GM23338 (cell line): ENCODE measurements at regions not wholly inside any gene's neighbourhood (a gene's known extent, or its start where the extent isn't known, plus 50 kb on each side); places are given as distances from the start of the nearest gene placed in this dataset.

Source experiments
- ATAC-seq: fragments of 200-7000 bp; cut with Tn5 transposase; 3 replicates; pipeline ENCODE4 v1.9.1; 2020
- DNase-seq: peaks from one replicate; pipeline ENCODE4 v3.0.0-alpha.2; 2015; ENCODE audit warnings: low spot score
- H2AFZ ChIP-seq: fragments of 200-600 bp; sonication (generic); 2 replicates; pipeline ENCODE4 v1.8.0; 2016; ENCODE audit warnings: antibody characterized with exemption, mild to moderate bottlenecking, moderate library complexity
- H3F3A ChIP-seq: fragments of 200-600 bp; sonication (generic); replicated peaks from 2 replicates; pipeline ENCODE4 v1.8.0; 2017; ENCODE audit warnings: antibody characterized with exemption, mixed run types, low read depth
- H3K27ac ChIP-seq: fragments of 200-600 bp; sonication (generic); 2 replicates; pipeline ENCODE4 v1.6.1; 2016; ENCODE audit warnings: low read depth
- H3K27me3 ChIP-seq: fragments of 200-600 bp; sonication (generic); 2 replicates; pipeline ENCODE4 v1.8.0; 2016; ENCODE audit warnings: mild to moderate bottlenecking, mixed run types, moderate library complexity; ENCODE audit not compliant: insufficient read depth
- H3K36me3 ChIP-seq: fragments of 200-600 bp; sonication (generic); 2 replicates; pipeline ENCODE4 v1.8.0; 2016; ENCODE audit warnings: mild to moderate bottlenecking; ENCODE audit not compliant: insufficient read depth
- H3K4me1 ChIP-seq: fragments of 200-600 bp; sonication (generic); 2 replicates; pipeline ENCODE4 v1.8.0; 2016; ENCODE audit warnings: mild to moderate bottlenecking, moderate library complexity; ENCODE audit not compliant: insufficient read depth
- H3K4me2 ChIP-seq: fragments of 200-600 bp; sonication (generic); 2 replicates; pipeline ENCODE4 v1.7.1; 2017; ENCODE audit warnings: mixed run types
- H3K4me3 ChIP-seq: fragments of 200-600 bp; sonication (generic); 2 replicates; pipeline ENCODE4 v1.6.1; 2016; ENCODE audit warnings: mixed run types
- H3K79me2 ChIP-seq: fragments of 200-600 bp; sonication (generic); replicated peaks from 2 replicates; pipeline ENCODE4 v1.8.0; 2017; ENCODE audit warnings: mild to moderate bottlenecking; ENCODE audit not compliant: insufficient read depth
- H3K9me2 ChIP-seq: fragments of 200-600 bp; sonication (generic); 2 replicates; pipeline ENCODE4 v1.8.0; 2017; ENCODE audit not compliant: insufficient read depth
- H4K20me1 ChIP-seq: fragments of 200-600 bp; sonication (generic); replicated peaks from 2 replicates; pipeline ENCODE4 v1.8.0; 2017; ENCODE audit warnings: mild to moderate bottlenecking; ENCODE audit not compliant: insufficient read depth
- H3K27ac Mint-ChIP-seq: 2 replicates; pipeline ENCODE4 v1.8.0; 2020; ENCODE audit warnings: inconsistent platforms, mild to moderate bottlenecking, moderate library complexity, mixed read lengths
- H3K27me3 Mint-ChIP-seq: 3 replicates; pipeline ENCODE4 v1.8.0; 2022; ENCODE audit warnings: low read depth, mild to moderate bottlenecking, moderate library complexity, mixed read lengths, inconsistent platforms; ENCODE audit not compliant: insufficient read depth, poor library complexity
- H3K36me3 Mint-ChIP-seq: 3 replicates; pipeline ENCODE4 v1.8.0; 2021; ENCODE audit warnings: low read depth, mild to moderate bottlenecking, inconsistent platforms, moderate library complexity, mixed read lengths
- H3K4me1 Mint-ChIP-seq: 3 replicates; pipeline ENCODE4 v1.8.0; 2020; ENCODE audit warnings: mild to moderate bottlenecking, inconsistent platforms, mixed read lengths
- H3K4me3 Mint-ChIP-seq: 3 replicates; pipeline ENCODE4 v1.8.0; 2021; ENCODE audit warnings: moderate library complexity, mild to moderate bottlenecking, inconsistent platforms, mixed read lengths
- H3K9me3 Mint-ChIP-seq: 3 replicates; pipeline ENCODE4 v1.8.0; 2020; ENCODE audit warnings: moderate library complexity, mild to moderate bottlenecking, inconsistent platforms, mixed read lengths
- CREB1 ChIP-seq: fragments of 250-450 bp; sonication (Bioruptor Pico); IDR thresholded peaks from 2 replicates; pipeline ENCODE4 v1.5.0; 2020; ENCODE audit warnings: low read depth, mild to moderate bottlenecking, moderate library complexity
- CTCF ChIP-seq, 2 experiments: fragments of 200-600 bp in 1 of 2; sonication (generic) in 1 of 2; conservative IDR thresholded peaks; 2 replicates each; pipeline versions ENCODE4 v1.5.1 to v1.6.1; 2016 to 2017; ENCODE audit warnings: antibody characterized with exemption in 2 of 2, low read depth in 2 of 2, mild to moderate bottlenecking in 2 of 2, moderate library complexity in 1 of 2
- ETS1 ChIP-seq: IDR thresholded peaks from 2 replicates; pipeline ENCODE4 v1.6.1; 2016; ENCODE audit warnings: antibody characterized with exemption
- EZH2 ChIP-seq: fragments of 200-600 bp; sonication (generic); IDR thresholded peaks from one replicate; pipeline ENCODE4 v1.8.0; 2017; ENCODE audit warnings: antibody characterized with exemption, mild to moderate bottlenecking, low read depth; ENCODE audit not compliant: unreplicated experiment
- EZH2phosphoT487 ChIP-seq: fragments of 200-600 bp; sonication (generic); IDR thresholded peaks from one replicate; pipeline ENCODE4 v1.8.1; 2018; ENCODE audit warnings: antibody characterized with exemption; ENCODE audit not compliant: unreplicated experiment
- JUNB ChIP-seq: IDR thresholded peaks from one replicate; pipeline ENCODE4 v1.6.1; 2016; ENCODE audit warnings: antibody characterized with exemption; ENCODE audit not compliant: unreplicated experiment
- NANOG ChIP-seq: IDR thresholded peaks from 2 replicates; pipeline ENCODE4 v1.6.1; 2016; ENCODE audit warnings: antibody characterized with exemption, borderline replicate concordance
- POLR2AphosphoS5 ChIP-seq: IDR thresholded peaks from 2 replicates; pipeline ENCODE4 v1.6.1; 2016; ENCODE audit warnings: antibody characterized with exemption, low read depth
- REST ChIP-seq: IDR thresholded peaks from one replicate; pipeline ENCODE4 v1.6.1; 2018; ENCODE audit warnings: antibody characterized with exemption; ENCODE audit not compliant: unreplicated experiment
- STAT1 ChIP-seq: IDR thresholded peaks from one replicate; pipeline ENCODE4 v1.6.1; 2016; ENCODE audit warnings: antibody characterized with exemption; ENCODE audit not compliant: unreplicated experiment
- ZNF114 ChIP-seq: fragments of 250-450 bp; sonication (Bioruptor Pico); IDR thresholded peaks from 2 replicates; pipeline ENCODE4 v1.5.0; 2020; ENCODE audit warnings: mild to moderate bottlenecking, moderate library complexity
- ZNF331 ChIP-seq: fragments of 250-450 bp; sonication (Bioruptor Pico); IDR thresholded peaks from 2 replicates; pipeline ENCODE4 v1.5.0; 2020; ENCODE audit warnings: low read depth, mild to moderate bottlenecking, moderate library complexity
- ZNF462 ChIP-seq: fragments of 250-450 bp; sonication (Bioruptor Pico); IDR thresholded peaks from 2 replicates; pipeline ENCODE4 v1.5.0; 2020; ENCODE audit warnings: mild to moderate bottlenecking, moderate library complexity

- Mint-ChIP-seq H3K4me3 (no peak overlapping the region), H3K36me3 (no peaks in the 10 kb centered on the region), H3K9me3 (no peaks in the 10 kb centered on the region), H3K27me3 (peaks cover 2% of the 10 kb centered on the region), H3K4me1 (no peaks in the 10 kb centered on the region), H3K27ac (no peak overlapping the region)
- TF ChIP-seq POLR2AphosphoS5 = no peak
- TF ChIP-seq ZNF462 = no peak
- TF ChIP-seq CREB1 (CRISPR knock-in tag) = no peak
- TF ChIP-seq EZH2phosphoT487 = no peak
- TF ChIP-seq ZNF331 (CRISPR knock-in tag) = no peak
- TF ChIP-seq CTCF (conservative IDR thresholded peaks at IDR 0.05; ENCODE audit: low read depth in 2 of 2) = no peak
- TF ChIP-seq JUNB = no peak
- TF ChIP-seq EZH2 = no peak
- TF ChIP-seq NANOG = no peak
- no peak for TF ChIP-seq STAT1
- TF ChIP-seq ZNF114 (CRISPR knock-in tag) = no peak
- TF ChIP-seq REST = no peak
- no peak for TF ChIP-seq ETS1
- DNase-seq (no peak), ATAC-seq (no peak)
- H3K36me3 ChIP-seq = no peaks in the 10 kb centered on the region
- no peak overlapping the region for H3K4me3 ChIP-seq
- H3K4me1 ChIP-seq = 0 out of 2 replicates have a peak, but pooled peaks cover 5% of the 10 kb centered on the region
- H3K27me3 ChIP-seq = no peaks in the 10 kb centered on the region
- H3K4me2 ChIP-seq = no peak overlapping the region
- H3K79me2 ChIP-seq = no peaks in the 10 kb centered on the region
- no peaks in the 10 kb centered on the region for H4K20me1 ChIP-seq
- no peak overlapping the region for H2AFZ ChIP-seq
- H3K27ac ChIP-seq = no peak overlapping the region
- peaks cover 4% of the 10 kb centered on the region; the same call in 1 of the 2 replicates for H3K9me2 ChIP-seq
- no peaks in the 10 kb centered on the region for H3F3A ChIP-seq
These were observed 374.4 kb downstream of the NUAK1 start for GRCh38 chr12:105764216-105764835.
